ENCODE measurements at regions not wholly inside any gene's neighbourhood (a gene's known extent, or its start where the extent isn't known, plus 50 kb on each side); places are given as distances from the start of the nearest gene placed in this dataset.

GRCh38 chr11:19366992-19367709 is 126.4 kb upstream of the E2F8 start:
- Mint-ChIP-seq H3K4me3 (no peak overlapping the region), H3K36me3 (ENCODE audit: insufficient read depth) (no peaks in the 10 kb centered on the region), H3K9me3 (no peaks in the 10 kb centered on the region), H3K4me1 (ENCODE audit: low read depth in 2 of 2) (no peaks in the 10 kb centered on the region), H3K27ac (no peak overlapping the region), H3K27me3 (peaks cover 0 to 27% of the 10 kb centered on the region in 2 donors)
- no peak for DNase-seq
- ATAC-seq (replicated peaks), result no peak

GRCh38 chr11:19365743-19366410 is 125.1 kb upstream of the E2F8 start:
- H3K27me3 Mint-ChIP-seq, result peaks cover 8 to 27% of the 10 kb centered on the region in 2 donors
- no peak for DNase-seq

GRCh38 chr11:19359221-19360000 is 118.7 kb upstream of the E2F8 start:
- no peak for DNase-seq

More at GRCh38 chr11:19365743-19366410, 125.1 kb upstream of the E2F8 start:
- Mint-ChIP-seq H3K36me3 (ENCODE audit: insufficient read depth) (no peaks in the 10 kb centered on the region), H3K4me1 (ENCODE audit: low read depth in 2 of 2) (no peaks in the 10 kb centered on the region), H3K27ac (no peak overlapping the region), H3K9me3 (no peaks in the 10 kb centered on the region), H3K4me3 (no peak overlapping the region)
- ATAC-seq (replicated peaks), result no peak

GRCh38 chr11:19357943-19358342 is 117.2 kb upstream of the E2F8 start:
- no peak for DNase-seq

More at GRCh38 chr11:19359221-19360000, 118.7 kb upstream of the E2F8 start:
- H3K36me3 Mint-ChIP-seq (ENCODE audit: insufficient read depth), result no peaks in the 10 kb centered on the region
- no peaks in the 10 kb centered on the region for H3K9me3 Mint-ChIP-seq
- H3K4me1 Mint-ChIP-seq (ENCODE audit: low read depth in 2 of 2), result no peaks in the 10 kb centered on the region
- no peak for ATAC-seq (replicated peaks)
- H3K4me3 Mint-ChIP-seq, result no peak overlapping the region
- H3K27ac Mint-ChIP-seq, result no peak overlapping the region
- H3K27me3 Mint-ChIP-seq, result peaks cover 27 to 35% of the 10 kb centered on the region in 2 donors

GRCh38 chr11:19355601-19356000 is 114.9 kb upstream of the E2F8 start:
- ATAC-seq (replicated peaks), result no peak
- peaks cover 41 to 54% of the 10 kb centered on the region in 2 donors for H3K27me3 Mint-ChIP-seq
- no peak for DNase-seq
- H3K27ac Mint-ChIP-seq, result no peak overlapping the region
- no peaks in the 10 kb centered on the region for H3K4me1 Mint-ChIP-seq (ENCODE audit: low read depth in 2 of 2)
- no peaks in the 10 kb centered on the region for H3K9me3 Mint-ChIP-seq
- no peak overlapping the region for H3K4me3 Mint-ChIP-seq
- H3K36me3 Mint-ChIP-seq (ENCODE audit: insufficient read depth), result no peaks in the 10 kb centered on the region

More at GRCh38 chr11:19357943-19358342, 117.2 kb upstream of the E2F8 start:
- no peaks in the 10 kb centered on the region for H3K36me3 Mint-ChIP-seq (ENCODE audit: insufficient read depth)
- no peak for ATAC-seq (replicated peaks)
- H3K4me3 Mint-ChIP-seq, result no peak overlapping the region
- H3K27me3 Mint-ChIP-seq, result peaks cover 30 to 31% of the 10 kb centered on the region in 2 donors
- no peak overlapping the region for H3K27ac Mint-ChIP-seq
- no peaks in the 10 kb centered on the region for H3K9me3 Mint-ChIP-seq
- no peaks in the 10 kb centered on the region for H3K4me1 Mint-ChIP-seq (ENCODE audit: low read depth in 2 of 2)

- Mint-ChIP-seq H3K9me3 (no peaks in the 10 kb centered on the region), H3K4me1 (ENCODE audit: low read depth in 2 of 2) (no peaks in the 10 kb centered on the region), H3K36me3 (ENCODE audit: insufficient read depth) (no peaks in the 10 kb centered on the region), H3K4me3 (no peak overlapping the region), H3K27me3 (peaks cover 61 to 76% of the 10 kb centered on the region in 2 donors), H3K27ac (no peak overlapping the region)
- ATAC-seq (replicated peaks) (no peak), DNase-seq (no peak)
Measured at GRCh38 chr11:19353287-19353850, 112.6 kb upstream of the E2F8 start.

- no peaks in the 10 kb centered on the region for H3K36me3 Mint-ChIP-seq (ENCODE audit: insufficient read depth)
Measured at GRCh38 chr11:19352771-19353160, 112.0 kb upstream of the E2F8 start.

GRCh38 chr11:19352072-19352770 is 111.5 kb upstream of the E2F8 start:
- H3K36me3 Mint-ChIP-seq (ENCODE audit: insufficient read depth), result no peaks in the 10 kb centered on the region
- no peak overlapping the region for H3K4me3 Mint-ChIP-seq
- DNase-seq (no peak), ATAC-seq (replicated peaks) (no peak)
- H3K27me3 Mint-ChIP-seq, result peaks cover 65 to 88% of the 10 kb centered on the region in 2 donors
- H3K9me3 Mint-ChIP-seq, result no peaks in the 10 kb centered on the region
- H3K4me1 Mint-ChIP-seq (ENCODE audit: low read depth in 2 of 2), result no peaks in the 10 kb centered on the region
- no peak overlapping the region for H3K27ac Mint-ChIP-seq

More at GRCh38 chr11:19352771-19353160, 112.0 kb upstream of the E2F8 start:
- no peaks in the 10 kb centered on the region for H3K4me1 Mint-ChIP-seq (ENCODE audit: low read depth in 2 of 2)
- no peak overlapping the region for H3K27ac Mint-ChIP-seq
- DNase-seq (no peak), ATAC-seq (replicated peaks) (no peak)
- H3K27me3 Mint-ChIP-seq, result peaks cover 61 to 82% of the 10 kb centered on the region in 2 donors
- H3K9me3 Mint-ChIP-seq, result no peaks in the 10 kb centered on the region
- H3K4me3 Mint-ChIP-seq, result no peak overlapping the region

- ATAC-seq (replicated peaks) (no peak), DNase-seq (no peak)
- Mint-ChIP-seq H3K4me1 (ENCODE audit: low read depth in 2 of 2) (no peaks in the 10 kb centered on the region), H3K4me3 (no peak overlapping the region), H3K27ac (no peak overlapping the region), H3K27me3 (peaks cover 73 to 89% of the 10 kb centered on the region in 2 donors), H3K9me3 (no peaks in the 10 kb centered on the region), H3K36me3 (ENCODE audit: insufficient read depth) (no peaks in the 10 kb centered on the region)
Measured at GRCh38 chr11:19351426-19351825, 110.7 kb upstream of the E2F8 start.

- H3K36me3 Mint-ChIP-seq (ENCODE audit: insufficient read depth), result no peaks in the 10 kb centered on the region
- H3K4me3 Mint-ChIP-seq, result no peak overlapping the region
- ATAC-seq (replicated peaks) (no peak), DNase-seq (no peak)
- no peak overlapping the region for H3K27ac Mint-ChIP-seq
- peaks cover 73 to 89% of the 10 kb centered on the region in 2 donors for H3K27me3 Mint-ChIP-seq
- peaks cover 6% of the 10 kb centered on the region in 2 donors for H3K4me1 Mint-ChIP-seq (ENCODE audit: low read depth in 2 of 2)
- H3K9me3 Mint-ChIP-seq, result no peaks in the 10 kb centered on the region
Measured at GRCh38 chr11:19350160-19350559, 109.4 kb upstream of the E2F8 start.

- H3K9me3 Mint-ChIP-seq, result no peaks in the 10 kb centered on the region
- no peak overlapping the region for H3K4me3 Mint-ChIP-seq
- H3K36me3 Mint-ChIP-seq (ENCODE audit: insufficient read depth), result no peaks in the 10 kb centered on the region
- no peak for DNase-seq
- no peak overlapping the region for H3K27ac Mint-ChIP-seq
- H3K27me3 Mint-ChIP-seq, result peaks cover 78 to 89% of the 10 kb centered on the region in 2 donors
- no peak for ATAC-seq (replicated peaks)
- H3K4me1 Mint-ChIP-seq (ENCODE audit: low read depth in 2 of 2), result peaks cover 6% of the 10 kb centered on the region in 2 donors
Measured at GRCh38 chr11:19349340-19350025, 108.7 kb upstream of the E2F8 start.

GRCh38 chr11:19347911-19348310 is 107.2 kb upstream of the E2F8 start:
- Mint-ChIP-seq H3K27ac (no peak overlapping the region), H3K36me3 (ENCODE audit: insufficient read depth) (no peaks in the 10 kb centered on the region), H3K4me3 (no peak overlapping the region), H3K27me3 (peaks cover 89 to 97% of the 10 kb centered on the region in 2 donors), H3K9me3 (no peaks in the 10 kb centered on the region), H3K4me1 (ENCODE audit: low read depth in 2 of 2) (peaks cover 6% of the 10 kb centered on the region in 2 donors)
- DNase-seq, result no peak
- ATAC-seq (replicated peaks), result no peak

Data from effector memory CD8-positive, alpha-beta T cell (primary cell).